HCT116 (cell line): ENCODE measurements at regions not wholly inside any gene's neighbourhood (a gene's known extent, or its start where the extent isn't known, plus 50 kb on each side); places are given as distances from the start of the nearest gene placed in this dataset.

Experiments
- ATAC-seq: fragments of 200-7000 bp; cut with Tn5 transposase; 2 replicates; pipeline ENCODE4 v1.9.1; 2020; ENCODE audit warnings: mild to moderate bottlenecking, moderate library complexity
- BruUV-seq: library from RNA; stranded (reverse); fragments of 400-500 nt; replicated peaks from 2 replicates; lab custom pipeline; 2021; lab: Mats Ljungman, UMichigan
- CTCF ChIA-PET: fragments of 300-600 bp; sonication (Branson Sonifier 250); formaldehyde crosslinking; loops from one replicate; lab custom pipeline; 2021; ENCODE audit warnings: antibody characterized with exemption; lab: Charles Lee
- POLR2A ChIA-PET: fragments of 300-600, 350-600 bp; sonication (Branson Sonifier 250); formaldehyde crosslinking; loops from one replicate; lab custom pipeline; 2021; ENCODE audit warnings: antibody characterized with exemption; lab: Charles Lee
- RAD21 ChIA-PET, 2 experiments: fragments of 300-600 bp; sonication (Branson Sonifier 250); formaldehyde crosslinking; loops; one replicate each; lab custom pipeline; 2023; ENCODE audit warnings: low total read pairs in 2 of 2; ENCODE audit not compliant: uncharacterized antibody in 2 of 2, unreplicated experiment in 2 of 2, low non-redundant PET in 1 of 2; lab: Charles Lee
- DNase-seq: peaks from one replicate; pipeline ENCODE4 v3.0.0-alpha.2; 2010; ENCODE audit warnings: low read depth, low spot score
- H2AFZ ChIP-seq: fragments of 200-600 bp; shearing (Covaris generic), sonication (generic); 2 replicates; pipeline ENCODE4 v1.6.1; 2017; ENCODE audit warnings: low read depth, mixed run types, mixed read lengths, antibody characterized with exemption, low read length; ENCODE audit not compliant: poor library complexity, severe bottlenecking
- H3K27ac ChIP-seq: 2 replicates; pipeline ENCODE4 v1.5.1; 2012; ENCODE audit warnings: low read depth, low read length
- H3K27me3 ChIP-seq: fragments of 200-600 bp; sonication (generic); 2 replicates; pipeline ENCODE4 v1.6.1; 2016; ENCODE audit warnings: mixed run types, low read length, mixed read lengths; ENCODE audit not compliant: insufficient read depth
- H3K36me3 ChIP-seq, 2 experiments: fragments of 200-500 bp in 1 of 2; fragments of 200-600 bp in 1 of 2; sonication (Bioruptor generic) in 1 of 2; sonication (generic) in 1 of 2; 2 replicates each; pipeline versions ENCODE4 v1.5.1 to v1.6.1; 2014 to 2016; ENCODE audit warnings: low read length in 2 of 2, inconsistent platforms in 1 of 2, mixed read lengths in 1 of 2, mixed run types in 1 of 2; ENCODE audit not compliant: insufficient read depth in 2 of 2, control insufficient read depth in 1 of 2
- H3K4me1 ChIP-seq, 2 experiments: fragments of 200-600 bp in 1 of 2; sonication (generic) in 1 of 2; 2 replicates each; pipeline versions ENCODE4 v1.5.1 to v1.6.1; 2012 to 2017; ENCODE audit warnings: low read length in 2 of 2, inconsistent platforms in 1 of 2, mild to moderate bottlenecking in 1 of 2, mixed read lengths in 1 of 2, mixed run types in 1 of 2, moderate library complexity in 1 of 2; ENCODE audit not compliant: insufficient read depth in 2 of 2, control insufficient read depth in 1 of 2
- H3K4me2 ChIP-seq: fragments of 200-600 bp; sonication (generic); 2 replicates; pipeline ENCODE4 v1.6.1; 2017; ENCODE audit warnings: mixed run types, low read length, mixed read lengths
- H3K4me3 ChIP-seq, 2 experiments: fragments of 200-600 bp in 1 of 2; sonication (generic) in 1 of 2; replicated peaks in 1 of 2; 2 replicates each; pipeline ENCODE4 v1.5.1; 2011 to 2016; ENCODE audit warnings: low read length in 2 of 2, control low read depth in 1 of 2, low read depth in 1 of 2, mild to moderate bottlenecking in 1 of 2, mixed read lengths in 1 of 2, mixed run types in 1 of 2
- H3K79me2 ChIP-seq: fragments of 200-600 bp; sonication (generic); 2 replicates; pipeline ENCODE4 v1.6.1; 2017; ENCODE audit warnings: mild to moderate bottlenecking, mixed run types, low read length, moderate library complexity, mixed read lengths; ENCODE audit not compliant: insufficient read depth
- H3K9ac ChIP-seq: fragments of 200-600 bp; sonication (generic); 2 replicates; pipeline ENCODE4 v1.6.1; 2016; ENCODE audit warnings: low read length, mixed read lengths
- H3K9me2 ChIP-seq: fragments of 200-600 bp; sonication (generic), shearing (Covaris generic); 2 replicates; pipeline ENCODE4 v1.6.1; 2017; ENCODE audit warnings: mixed run types, mild to moderate bottlenecking, moderate library complexity; ENCODE audit not compliant: insufficient read depth
- H3K9me3 ChIP-seq, 2 experiments: fragments of 200-500 bp in 1 of 2; fragments of 200-600 bp in 1 of 2; sonication (Bioruptor generic) in 1 of 2; sonication (generic) in 1 of 2; 2 replicates each; pipeline ENCODE4 v1.6.1; 2014 to 2017; ENCODE audit warnings: low read length in 2 of 2, mixed read lengths in 2 of 2, inconsistent platforms in 1 of 2, low read depth in 1 of 2, mild to moderate bottlenecking in 1 of 2, mixed run types in 1 of 2, moderate library complexity in 1 of 2; ENCODE audit not compliant: control insufficient read depth in 1 of 2, insufficient read depth in 1 of 2
- H4K20me1 ChIP-seq: fragments of 200-600 bp; sonication (generic), shearing (Covaris generic); 2 replicates; pipeline ENCODE4 v1.6.1; 2017; ENCODE audit warnings: mixed run types, mild to moderate bottlenecking, moderate library complexity; ENCODE audit not compliant: insufficient read depth
- CBX3 ChIP-seq: IDR thresholded peaks from 2 replicates; pipeline ENCODE4 v1.6.1; 2012; ENCODE audit warnings: low read depth
- CTCF ChIP-seq, 3 experiments: fragments of 200-600 bp in 1 of 3; sonication (generic) in 1 of 3; IDR thresholded peaks in 2 of 3; conservative IDR thresholded peaks in 1 of 3; 2 replicates each; pipeline ENCODE4 v1.5.1; 2012 to 2017; ENCODE audit warnings: low read depth in 2 of 3, low read length in 2 of 3, antibody characterized with exemption in 1 of 3, borderline replicate concordance in 1 of 3, control low read depth in 1 of 3, mild to moderate bottlenecking in 1 of 3, mixed read lengths in 1 of 3, mixed run types in 1 of 3, moderate library complexity in 1 of 3; ENCODE audit not compliant: insufficient read depth in 1 of 3
- EGR1 ChIP-seq: IDR thresholded peaks from 2 replicates; pipeline ENCODE4 v1.6.1; 2012; ENCODE audit warnings: low read depth
- POLR2AphosphoS5 ChIP-seq: IDR thresholded peaks from 2 replicates; pipeline ENCODE4 v1.6.1; 2011; ENCODE audit warnings: mild to moderate bottlenecking, low read depth, low read length, moderate library complexity
- RAD21 ChIP-seq: IDR thresholded peaks from 2 replicates; pipeline ENCODE4 v1.6.1; 2012; ENCODE audit warnings: low read depth, mild to moderate bottlenecking
- SIN3A ChIP-seq: IDR thresholded peaks from 2 replicates; pipeline ENCODE4 v1.6.1; 2012; ENCODE audit warnings: low read depth
- SP1 ChIP-seq: IDR thresholded peaks from 2 replicates; pipeline ENCODE4 v1.6.1; 2012; ENCODE audit warnings: low read depth
- SRF ChIP-seq: IDR thresholded peaks from 2 replicates; pipeline ENCODE4 v1.6.1; 2012; ENCODE audit warnings: low read depth
- YY1 ChIP-seq: IDR thresholded peaks from 2 replicates; pipeline ENCODE4 v1.6.1; 2011; ENCODE audit warnings: low read length, low read depth, moderate library complexity, mild to moderate bottlenecking; ENCODE audit not compliant: insufficient replicate concordance; ENCODE audit errors: extremely low read depth
- ZFX ChIP-seq: fragments of 450-650 bp; IDR thresholded peaks from 2 replicates; pipeline ENCODE4 v1.6.1; 2017
- ZNF274 ChIP-seq: fragments of 200-500 bp; sonication (Bioruptor generic); IDR thresholded peaks from 2 replicates; pipeline ENCODE4 v1.6.1; 2014; ENCODE audit warnings: mild to moderate bottlenecking, low read depth, low read length, inconsistent platforms
- intact Hi-C: fragments of 100-400 bp; cut with micrococcal nuclease; formaldehyde crosslinking; loops from 2 replicates; pipeline ENCODE4 v1.10.0; 2022
- TF ChIP-seq, protein P1 (sequence below): IDR thresholded peaks from 2 replicates; pipeline ENCODE4 v1.6.1; 2012; ENCODE audit warnings: low read depth
- TF ChIP-seq, protein P2 (sequence below): IDR thresholded peaks from 2 replicates; pipeline ENCODE4 v1.6.1; 2011; ENCODE audit warnings: mild to moderate bottlenecking, low read length, moderate library complexity; ENCODE audit not compliant: insufficient replicate concordance; ENCODE audit errors: extremely low read depth

DNA sequence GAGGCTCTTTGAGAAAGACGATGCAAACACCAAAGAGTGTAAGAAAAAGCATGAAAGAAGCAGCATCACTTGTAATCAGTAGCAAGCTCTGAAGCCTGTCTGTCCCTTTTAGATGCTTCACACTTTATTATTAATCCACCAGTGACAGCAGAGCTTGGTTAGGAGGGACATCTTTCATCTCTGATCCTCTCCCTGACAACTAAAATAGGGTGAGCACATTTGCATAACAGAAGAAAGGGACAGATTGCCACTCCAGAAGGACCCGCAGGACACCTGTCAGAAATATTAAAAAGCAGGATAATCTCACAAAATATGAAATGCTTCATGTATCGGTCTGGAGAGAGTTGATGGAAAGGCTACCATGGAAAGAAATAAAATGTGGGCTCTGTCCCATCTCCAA, 71.4 kb upstream of the MAP1B start:
- H2AFZ ChIP-seq, result no peak overlapping the region
- BruUV-seq, result no TSS peak
- H3K4me1 ChIP-seq, result no peaks in the 10 kb centered on the region
- no peaks in the 10 kb centered on the region for H3K79me2 ChIP-seq
- no peaks in the 10 kb centered on the region for H4K20me1 ChIP-seq
- no peaks in the 10 kb centered on the region for H3K9me2 ChIP-seq
- ATAC-seq (no peak), DNase-seq (no peak)
- ChIA-PET POLR2A (no interaction called here), RAD21 (no interaction called here), CTCF (no interaction called here)
- H3K4me3 ChIP-seq, result no peak overlapping the region
- no peaks in the 10 kb centered on the region for H3K27me3 ChIP-seq
- TF ChIP-seq RAD21 (no peak), ZFX (no peak), ZNF274 (no peak), SRF (no peak), CBX3 (no peak), CTCF (IDR thresholded peaks at IDR 0.05 in 2 of 3, conservative IDR thresholded peaks at IDR 0.05 in 1 of 3; ENCODE audit: borderline replicate concordance in 1 of 3, insufficient read depth in 1 of 3, low read depth in 2 of 3, low read length in 2 of 3) (no peak), SIN3A (no peak), YY1 (no peak), POLR2AphosphoS5 (no peak), SP1 (no peak), EGR1 (no peak)
- TF ChIP-seq, protein P1, sequence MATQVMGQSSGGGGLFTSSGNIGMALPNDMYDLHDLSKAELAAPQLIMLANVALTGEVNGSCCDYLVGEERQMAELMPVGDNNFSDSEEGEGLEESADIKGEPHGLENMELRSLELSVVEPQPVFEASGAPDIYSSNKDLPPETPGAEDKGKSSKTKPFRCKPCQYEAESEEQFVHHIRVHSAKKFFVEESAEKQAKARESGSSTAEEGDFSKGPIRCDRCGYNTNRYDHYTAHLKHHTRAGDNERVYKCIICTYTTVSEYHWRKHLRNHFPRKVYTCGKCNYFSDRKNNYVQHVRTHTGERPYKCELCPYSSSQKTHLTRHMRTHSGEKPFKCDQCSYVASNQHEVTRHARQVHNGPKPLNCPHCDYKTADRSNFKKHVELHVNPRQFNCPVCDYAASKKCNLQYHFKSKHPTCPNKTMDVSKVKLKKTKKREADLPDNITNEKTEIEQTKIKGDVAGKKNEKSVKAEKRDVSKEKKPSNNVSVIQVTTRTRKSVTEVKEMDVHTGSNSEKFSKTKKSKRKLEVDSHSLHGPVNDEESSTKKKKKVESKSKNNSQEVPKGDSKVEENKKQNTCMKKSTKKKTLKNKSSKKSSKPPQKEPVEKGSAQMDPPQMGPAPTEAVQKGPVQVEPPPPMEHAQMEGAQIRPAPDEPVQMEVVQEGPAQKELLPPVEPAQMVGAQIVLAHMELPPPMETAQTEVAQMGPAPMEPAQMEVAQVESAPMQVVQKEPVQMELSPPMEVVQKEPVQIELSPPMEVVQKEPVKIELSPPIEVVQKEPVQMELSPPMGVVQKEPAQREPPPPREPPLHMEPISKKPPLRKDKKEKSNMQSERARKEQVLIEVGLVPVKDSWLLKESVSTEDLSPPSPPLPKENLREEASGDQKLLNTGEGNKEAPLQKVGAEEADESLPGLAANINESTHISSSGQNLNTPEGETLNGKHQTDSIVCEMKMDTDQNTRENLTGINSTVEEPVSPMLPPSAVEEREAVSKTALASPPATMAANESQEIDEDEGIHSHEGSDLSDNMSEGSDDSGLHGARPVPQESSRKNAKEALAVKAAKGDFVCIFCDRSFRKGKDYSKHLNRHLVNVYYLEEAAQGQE, result no peak
- TF ChIP-seq, protein P2, sequence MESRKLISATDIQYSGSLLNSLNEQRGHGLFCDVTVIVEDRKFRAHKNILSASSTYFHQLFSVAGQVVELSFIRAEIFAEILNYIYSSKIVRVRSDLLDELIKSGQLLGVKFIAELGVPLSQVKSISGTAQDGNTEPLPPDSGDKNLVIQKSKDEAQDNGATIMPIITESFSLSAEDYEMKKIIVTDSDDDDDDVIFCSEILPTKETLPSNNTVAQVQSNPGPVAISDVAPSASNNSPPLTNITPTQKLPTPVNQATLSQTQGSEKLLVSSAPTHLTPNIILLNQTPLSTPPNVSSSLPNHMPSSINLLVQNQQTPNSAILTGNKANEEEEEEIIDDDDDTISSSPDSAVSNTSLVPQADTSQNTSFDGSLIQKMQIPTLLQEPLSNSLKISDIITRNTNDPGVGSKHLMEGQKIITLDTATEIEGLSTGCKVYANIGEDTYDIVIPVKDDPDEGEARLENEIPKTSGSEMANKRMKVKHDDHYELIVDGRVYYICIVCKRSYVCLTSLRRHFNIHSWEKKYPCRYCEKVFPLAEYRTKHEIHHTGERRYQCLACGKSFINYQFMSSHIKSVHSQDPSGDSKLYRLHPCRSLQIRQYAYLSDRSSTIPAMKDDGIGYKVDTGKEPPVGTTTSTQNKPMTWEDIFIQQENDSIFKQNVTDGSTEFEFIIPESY, result no peak
- no peak overlapping the region for H3K4me2 ChIP-seq
- intact Hi-C loops, result no loop called here
- no peak overlapping the region for H3K9ac ChIP-seq
- no peaks in the 10 kb centered on the region for H3K9me3 ChIP-seq
- H3K36me3 ChIP-seq, result no peaks in the 10 kb centered on the region
- H3K27ac ChIP-seq, result no peak overlapping the region
